IPS-18a (cell line): ENCODE measurements at regions not wholly inside any gene's neighbourhood (a gene's known extent, or its start where the extent isn't known, plus 50 kb on each side); places are given as distances from the start of the nearest gene placed in this dataset.

Experiments used
- H3K27ac ChIP-seq: one replicate; pipeline ENCODE4 v1.5.1; 2013; ENCODE audit warnings: low read length
- H3K27me3 ChIP-seq: one replicate; pipeline ENCODE4 v1.6.1; 2013; ENCODE audit warnings: mild to moderate bottlenecking, low read length; ENCODE audit not compliant: control insufficient read depth, insufficient read depth
- H3K36me3 ChIP-seq: one replicate; pipeline ENCODE4 v1.6.1; 2013; ENCODE audit warnings: low read depth, low read length; ENCODE audit not compliant: control insufficient read depth
- H3K4me1 ChIP-seq: one replicate; pipeline ENCODE4 v1.6.1; 2013; ENCODE audit warnings: low read depth, low read length; ENCODE audit not compliant: control insufficient read depth
- H3K4me3 ChIP-seq: one replicate; pipeline ENCODE4 v1.5.1; 2013; ENCODE audit warnings: low read length
- H3K9ac ChIP-seq: one replicate; pipeline ENCODE4 v1.6.1; 2013; ENCODE audit warnings: mild to moderate bottlenecking, low read length, moderate library complexity
- H3K9me3 ChIP-seq: one replicate; pipeline ENCODE4 v1.6.1; 2013; ENCODE audit warnings: low read depth, low read length; ENCODE audit not compliant: control insufficient read depth

DNA sequence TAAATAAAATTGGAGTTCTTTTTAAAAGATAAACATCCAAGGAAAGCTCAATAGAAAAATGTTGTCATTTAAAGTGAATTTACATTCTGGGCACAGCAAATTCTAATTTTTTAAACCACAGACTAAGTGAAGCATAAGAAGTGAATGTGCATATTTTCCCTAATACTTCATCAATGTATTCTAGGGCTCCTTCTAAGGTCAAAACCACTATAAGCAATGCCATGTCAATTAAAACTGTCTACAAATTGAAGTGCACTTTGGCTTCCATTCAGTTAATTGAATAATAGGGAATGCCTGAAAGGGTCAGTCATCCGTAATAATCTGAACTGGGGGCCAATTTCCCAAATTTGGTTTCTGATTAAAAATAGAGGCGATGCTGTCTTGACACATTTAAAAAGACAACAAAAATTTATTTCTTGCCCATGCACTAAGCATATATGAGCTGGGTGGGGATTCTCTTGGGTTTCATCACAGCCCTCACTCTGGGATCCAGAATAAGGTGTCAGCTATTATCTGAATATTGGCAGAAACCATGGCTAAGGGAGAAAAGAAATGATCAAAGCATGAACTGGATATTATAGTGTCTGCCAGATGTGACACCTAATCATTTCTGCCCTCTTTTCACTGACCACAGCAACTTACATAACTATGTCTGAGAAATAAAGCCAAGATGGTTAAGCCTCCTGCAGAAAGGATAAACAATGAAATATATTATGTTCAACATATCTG, 660.6 kb upstream of the B3GALT2 start:
- no peaks in the 10 kb centered on the region for H3K27me3 ChIP-seq
- no peak overlapping the region for H3K4me3 ChIP-seq
- no peaks in the 10 kb centered on the region for H3K4me1 ChIP-seq
- H3K27ac ChIP-seq, result no peak overlapping the region
- no peaks in the 10 kb centered on the region for H3K9me3 ChIP-seq
- H3K36me3 ChIP-seq, result no peaks in the 10 kb centered on the region
- no peak overlapping the region for H3K9ac ChIP-seq

DNA sequence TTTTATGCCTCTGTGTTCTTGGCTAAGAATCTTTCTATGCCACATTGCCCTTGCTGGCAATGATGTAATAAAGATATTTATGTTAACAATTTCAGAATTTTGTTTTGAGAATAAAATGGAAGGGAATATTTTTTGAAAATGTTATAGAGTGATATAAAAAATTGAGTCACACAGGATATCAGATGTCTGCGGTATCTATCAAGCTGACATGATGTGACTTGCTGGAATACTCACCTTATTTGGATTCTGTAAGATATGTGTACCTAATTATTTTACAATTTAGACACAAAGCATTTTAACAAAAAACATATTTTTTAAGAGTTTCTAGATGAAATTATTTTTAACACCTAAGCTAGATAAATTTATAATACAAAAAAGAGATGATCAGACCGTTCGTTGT, 660.0 kb upstream of the B3GALT2 start:
- Histone ChIP-seq H3K27ac (no peak overlapping the region), H3K9ac (no peak overlapping the region), H3K9me3 (no peaks in the 10 kb centered on the region), H3K36me3 (no peaks in the 10 kb centered on the region), H3K27me3 (no peaks in the 10 kb centered on the region), H3K4me1 (no peaks in the 10 kb centered on the region), H3K4me3 (no peak overlapping the region)

GRCh38 chr1:193841857-193842256, 655.4 kb upstream of the B3GALT2 start:
- no peaks in the 10 kb centered on the region for H3K27me3 ChIP-seq
- H3K9me3 ChIP-seq, result no peaks in the 10 kb centered on the region
- H3K27ac ChIP-seq, result no peak overlapping the region
- H3K4me3 ChIP-seq, result no peak overlapping the region
- no peaks in the 10 kb centered on the region for H3K36me3 ChIP-seq
- H3K9ac ChIP-seq, result no peak overlapping the region
- H3K4me1 ChIP-seq, result no peaks in the 10 kb centered on the region

- Histone ChIP-seq H3K4me3 (no peak overlapping the region), H3K9ac (no peak overlapping the region), H3K36me3 (no peaks in the 10 kb centered on the region), H3K27ac (no peak overlapping the region), H3K9me3 (peaks cover 7% of the 10 kb centered on the region), H3K4me1 (no peaks in the 10 kb centered on the region), H3K27me3 (no peaks in the 10 kb centered on the region)
Measured at GRCh38 chr1:193831465-193831864, 645.1 kb upstream of the B3GALT2 start.

GRCh38 chr1:193827516-193827915, 641.1 kb upstream of the B3GALT2 start:
- Histone ChIP-seq H3K9ac (no peak overlapping the region), H3K9me3 (peaks cover 7% of the 10 kb centered on the region), H3K27ac (no peak overlapping the region), H3K4me3 (no peak overlapping the region), H3K36me3 (no peaks in the 10 kb centered on the region), H3K4me1 (no peaks in the 10 kb centered on the region), H3K27me3 (no peaks in the 10 kb centered on the region)

GRCh38 chr1:193819376-193819775, 633.0 kb upstream of the B3GALT2 start:
- no peak overlapping the region for H3K27ac ChIP-seq
- H3K27me3 ChIP-seq, result no peaks in the 10 kb centered on the region
- H3K4me1 ChIP-seq, result no peaks in the 10 kb centered on the region
- no peaks in the 10 kb centered on the region for H3K9me3 ChIP-seq
- H3K4me3 ChIP-seq, result no peak overlapping the region
- no peak overlapping the region for H3K9ac ChIP-seq
- no peaks in the 10 kb centered on the region for H3K36me3 ChIP-seq

DNA sequence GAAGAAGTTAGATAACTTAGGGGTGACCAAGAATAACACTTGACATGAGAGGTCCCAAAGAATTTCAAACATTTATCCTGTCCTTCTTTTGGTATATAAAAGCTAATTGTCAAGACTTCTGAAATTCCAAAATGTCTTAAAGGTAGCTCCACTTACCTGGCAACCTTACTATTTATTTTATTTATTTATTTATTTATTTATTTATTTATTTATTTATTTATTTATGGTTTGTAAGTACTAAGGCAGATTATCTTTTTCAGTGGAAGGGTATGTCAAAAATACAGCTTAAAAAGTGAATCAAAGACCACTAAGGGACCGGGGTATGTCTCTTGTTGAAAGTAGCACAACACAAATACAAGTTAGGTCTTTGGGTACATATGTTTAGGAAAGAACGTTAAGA, 620.8 kb upstream of the B3GALT2 start:
- Histone ChIP-seq H3K36me3 (no peaks in the 10 kb centered on the region), H3K27ac (no peak overlapping the region), H3K9me3 (no peaks in the 10 kb centered on the region), H3K9ac (no peak overlapping the region), H3K4me1 (no peaks in the 10 kb centered on the region), H3K4me3 (no peak overlapping the region), H3K27me3 (no peaks in the 10 kb centered on the region)

GRCh38 chr1:193806079-193807048, 620.0 kb upstream of the B3GALT2 start:
- H3K36me3 ChIP-seq, result no peaks in the 10 kb centered on the region
- H3K4me3 ChIP-seq, result no peak overlapping the region
- H3K9me3 ChIP-seq, result no peaks in the 10 kb centered on the region
- no peaks in the 10 kb centered on the region for H3K4me1 ChIP-seq
- no peak overlapping the region for H3K9ac ChIP-seq
- H3K27me3 ChIP-seq, result no peaks in the 10 kb centered on the region
- no peak overlapping the region for H3K27ac ChIP-seq

- Histone ChIP-seq H3K27me3 (no peaks in the 10 kb centered on the region), H3K4me3 (no peak overlapping the region), H3K36me3 (no peaks in the 10 kb centered on the region), H3K9ac (no peak overlapping the region), H3K4me1 (no peaks in the 10 kb centered on the region), H3K27ac (no peak overlapping the region), H3K9me3 (no peaks in the 10 kb centered on the region)
Measured at GRCh38 chr1:193799948-193800690, 613.7 kb upstream of the B3GALT2 start.

GRCh38 chr1:193799371-193799770, 613.0 kb upstream of the B3GALT2 start:
- no peak overlapping the region for H3K27ac ChIP-seq
- H3K9me3 ChIP-seq, result no peaks in the 10 kb centered on the region
- no peaks in the 10 kb centered on the region for H3K27me3 ChIP-seq
- no peaks in the 10 kb centered on the region for H3K4me1 ChIP-seq
- no peaks in the 10 kb centered on the region for H3K36me3 ChIP-seq
- no peak overlapping the region for H3K4me3 ChIP-seq
- H3K9ac ChIP-seq, result no peak overlapping the region

- Histone ChIP-seq H3K27ac (no peak overlapping the region), H3K4me3 (no peak overlapping the region)
Measured at GRCh38 chr1:193794239-193794638, 607.8 kb upstream of the B3GALT2 start.

More at GRCh38 chr1:193794239-193794638, 607.8 kb upstream of the B3GALT2 start:
- H3K9me3 ChIP-seq, result no peaks in the 10 kb centered on the region
- no peaks in the 10 kb centered on the region for H3K36me3 ChIP-seq
- peaks cover 3% of the 10 kb centered on the region for H3K4me1 ChIP-seq
- H3K27me3 ChIP-seq, result no peaks in the 10 kb centered on the region
- no peak overlapping the region for H3K9ac ChIP-seq
